HepG2 (cell line): ENCODE measurements at regions not wholly inside any gene's neighbourhood (a gene's known extent, or its start where the extent isn't known, plus 50 kb on each side); places are given as distances from the start of the nearest gene placed in this dataset.

Source experiments
- CCAR2 ChIP-seq: fragments of 200-400 bp; formaldehyde crosslinking; optimal IDR thresholded peaks from 2 replicates; pipeline ENCODE3; 2018; ENCODE audit warnings: low read depth, mild to moderate bottlenecking, low read length, moderate library complexity
- ETV6 ChIP-seq: sonication (generic); formaldehyde crosslinking; conservative IDR thresholded peaks from 2 replicates; pipeline ENCODE4 v1.4.0; 2020; ENCODE audit warnings: missing genetic modification reagents
- EZH2 ChIP-seq: conservative IDR thresholded peaks from 2 replicates; pipeline ENCODE4 v1.6.1; 2012; ENCODE audit warnings: mild to moderate bottlenecking, low read depth, low read length, moderate library complexity
- POLR2AphosphoS5 ChIP-seq: IDR thresholded peaks from 2 replicates; pipeline ENCODE4 v1.6.1; 2012; ENCODE audit warnings: low read depth, low read length
- SRSF1 ChIP-seq: fragments of 200-400 bp; formaldehyde crosslinking; optimal IDR thresholded peaks from 2 replicates; pipeline ENCODE3; 2017; ENCODE audit warnings: mild to moderate bottlenecking, low read depth, low read length, moderate library complexity
- ZBTB21 ChIP-seq: sonication (generic); formaldehyde crosslinking; IDR thresholded peaks from 2 replicates; pipeline ENCODE4 v1.4.0; 2020; ENCODE audit warnings: missing genetic modification reagents
- ZNF276 ChIP-seq: sonication (generic); formaldehyde crosslinking; IDR thresholded peaks from 2 replicates; pipeline ENCODE4 v1.4.0; 2020; ENCODE audit warnings: mild to moderate bottlenecking, low read depth, missing genetic modification reagents
- ZNF44 ChIP-seq: sonication (generic); formaldehyde crosslinking; IDR thresholded peaks from 2 replicates; pipeline ENCODE4 v1.5.1; 2020; ENCODE audit warnings: mild to moderate bottlenecking, missing genetic modification reagents
- ZNF567 ChIP-seq: sonication (generic); formaldehyde crosslinking; IDR thresholded peaks from 2 replicates; pipeline ENCODE4 v1.8.1; 2023; ENCODE audit warnings: mild to moderate bottlenecking, missing genetic modification reagents, borderline replicate concordance
- ZNF672 ChIP-seq: sonication (generic); formaldehyde crosslinking; IDR thresholded peaks from 2 replicates; pipeline ENCODE4 v1.8.1; 2022; ENCODE audit warnings: missing genetic modification reagents
- TF ChIP-seq, protein P1 (sequence below): sonication (generic); formaldehyde crosslinking; IDR thresholded peaks from 2 replicates; pipeline ENCODE4 v1.5.0; 2020; ENCODE audit warnings: mild to moderate bottlenecking, missing genetic modification reagents, moderate library complexity
- TF ChIP-seq, protein P2 (sequence below): sonication (generic); formaldehyde crosslinking; IDR thresholded peaks from 2 replicates; pipeline ENCODE4 v1.8.0; 2022; ENCODE audit warnings: missing genetic modification reagents, mild to moderate bottlenecking, borderline replicate concordance

DNA sequence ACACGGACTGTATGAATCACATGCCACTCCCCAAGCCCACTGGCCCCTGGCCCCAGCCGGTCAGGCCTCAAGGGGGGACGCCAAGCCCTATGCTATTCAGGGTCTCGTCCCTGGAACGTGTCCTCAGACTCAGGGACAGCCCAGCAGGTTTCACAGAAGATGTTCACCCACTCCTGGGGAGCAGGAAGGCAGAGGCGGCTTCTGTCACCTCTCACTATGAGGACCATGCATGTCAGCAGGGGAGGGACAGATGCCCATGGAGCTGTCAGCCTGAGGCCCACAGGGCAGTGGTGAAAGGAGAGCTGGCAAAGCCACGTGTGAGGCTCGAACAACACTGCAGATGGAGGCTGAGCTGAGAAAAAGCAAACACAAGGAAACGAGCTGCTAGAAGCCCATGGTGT, 192.0 kb downstream of the SHANK2 start:
- TF ChIP-seq, protein P1, sequence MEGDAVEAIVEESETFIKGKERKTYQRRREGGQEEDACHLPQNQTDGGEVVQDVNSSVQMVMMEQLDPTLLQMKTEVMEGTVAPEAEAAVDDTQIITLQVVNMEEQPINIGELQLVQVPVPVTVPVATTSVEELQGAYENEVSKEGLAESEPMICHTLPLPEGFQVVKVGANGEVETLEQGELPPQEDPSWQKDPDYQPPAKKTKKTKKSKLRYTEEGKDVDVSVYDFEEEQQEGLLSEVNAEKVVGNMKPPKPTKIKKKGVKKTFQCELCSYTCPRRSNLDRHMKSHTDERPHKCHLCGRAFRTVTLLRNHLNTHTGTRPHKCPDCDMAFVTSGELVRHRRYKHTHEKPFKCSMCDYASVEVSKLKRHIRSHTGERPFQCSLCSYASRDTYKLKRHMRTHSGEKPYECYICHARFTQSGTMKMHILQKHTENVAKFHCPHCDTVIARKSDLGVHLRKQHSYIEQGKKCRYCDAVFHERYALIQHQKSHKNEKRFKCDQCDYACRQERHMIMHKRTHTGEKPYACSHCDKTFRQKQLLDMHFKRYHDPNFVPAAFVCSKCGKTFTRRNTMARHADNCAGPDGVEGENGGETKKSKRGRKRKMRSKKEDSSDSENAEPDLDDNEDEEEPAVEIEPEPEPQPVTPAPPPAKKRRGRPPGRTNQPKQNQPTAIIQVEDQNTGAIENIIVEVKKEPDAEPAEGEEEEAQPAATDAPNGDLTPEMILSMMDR (CRISPR knock-in tag): no peak
- TF ChIP-seq EZH2: no peak
- no peak for TF ChIP-seq ZNF44 (CRISPR knock-in tag)
- TF ChIP-seq, protein P2, sequence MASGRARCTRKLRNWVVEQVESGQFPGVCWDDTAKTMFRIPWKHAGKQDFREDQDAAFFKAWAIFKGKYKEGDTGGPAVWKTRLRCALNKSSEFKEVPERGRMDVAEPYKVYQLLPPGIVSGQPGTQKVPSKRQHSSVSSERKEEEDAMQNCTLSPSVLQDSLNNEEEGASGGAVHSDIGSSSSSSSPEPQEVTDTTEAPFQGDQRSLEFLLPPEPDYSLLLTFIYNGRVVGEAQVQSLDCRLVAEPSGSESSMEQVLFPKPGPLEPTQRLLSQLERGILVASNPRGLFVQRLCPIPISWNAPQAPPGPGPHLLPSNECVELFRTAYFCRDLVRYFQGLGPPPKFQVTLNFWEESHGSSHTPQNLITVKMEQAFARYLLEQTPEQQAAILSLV (CRISPR knock-in tag): no peak
- TF ChIP-seq ZNF276 (CRISPR knock-in tag): no peak
- no peak for TF ChIP-seq ZBTB21 (CRISPR knock-in tag)
- TF ChIP-seq SRSF1: no peak
- no peak for TF ChIP-seq ZNF672 (CRISPR knock-in tag)
- TF ChIP-seq ETV6 (CRISPR knock-in tag): no peak
- TF ChIP-seq CCAR2: no peak
- no peak for TF ChIP-seq POLR2AphosphoS5
- TF ChIP-seq ZNF567 (CRISPR knock-in tag): no peak
